Upper lobe of left lung (tissue), 6 donors: ENCODE measurements at regions not wholly inside any gene's neighbourhood (a gene's known extent, or its start where the extent isn't known, plus 50 kb on each side); places are given as distances from the start of the nearest gene placed in this dataset.

Experiments
- ATAC-seq, 2 donors: fragments of 200-7000 bp; cut with Tn5 transposase; one replicate each; pipeline ENCODE4 v1.9.1; 2022; ENCODE audit warnings: mild to moderate bottlenecking in 2 of 2, moderate library complexity in 2 of 2; ENCODE audit not compliant: low FRiP score in 2 of 2
- DNase-seq, 2 donors: peaks; one replicate each; pipeline ENCODE4 v3.0.0-alpha.2; 2019 to 2020
- H3K27ac ChIP-seq, 4 donors: fragments of 200-600 bp; sonication (generic); one replicate each; pipeline ENCODE4 v1.5.1; 2016 to 2019
- H3K27me3 ChIP-seq, 4 donors: fragments of 200-600 bp; sonication (generic); one replicate each; pipeline ENCODE4 v1.5.1; 2017 to 2019
- H3K36me3 ChIP-seq, 4 donors: fragments of 200-600 bp; sonication (generic); one replicate each; pipeline ENCODE4 v1.5.1; 2016 to 2019
- H3K4me1 ChIP-seq, 4 donors: fragments of 200-600 bp; sonication (generic); one replicate each; pipeline ENCODE4 v1.5.1; 2018 to 2019
- H3K4me3 ChIP-seq, 4 donors: fragments of 200-600 bp; sonication (generic); one replicate each; pipeline ENCODE4 v1.5.1; 2017 to 2019; ENCODE audit warnings: mild to moderate bottlenecking in 2 of 4, moderate library complexity in 1 of 4
- H3K9me3 ChIP-seq, 4 donors: fragments of 200-600 bp; sonication (generic); one replicate each; pipeline ENCODE4 v1.5.1; 2018 to 2019
- CTCF ChIP-seq, 6 experiments: fragments of 450-650 bp in 4 of 6; fragments of 200-600 bp in 2 of 6; sonication (generic) in 2 of 6; IDR thresholded peaks; one replicate each; pipeline ENCODE4 v1.5.1; 2016 to 2019; ENCODE audit warnings: antibody characterized with exemption in 6 of 6
- EP300 ChIP-seq, 4 donors: sonication (generic); formaldehyde crosslinking; IDR thresholded peaks; one replicate each; pipeline ENCODE4 v1.5.1; 2017; ENCODE audit warnings: antibody characterized with exemption in 4 of 4, control low read depth in 2 of 4
- POLR2A ChIP-seq, 4 donors: fragments of 450-650 bp; IDR thresholded peaks; one replicate each; pipeline ENCODE4 v1.5.1; 2016 to 2017; ENCODE audit warnings: antibody characterized with exemption in 4 of 4, mild to moderate bottlenecking in 2 of 4
- POLR2AphosphoS5 ChIP-seq, 2 donors: sonication (generic); formaldehyde crosslinking; IDR thresholded peaks; one replicate each; pipeline ENCODE4 v1.5.1; 2017; ENCODE audit warnings: antibody characterized with exemption in 2 of 2
- WGBS, 2 donors: methylation state at CpG; one replicate each; pipeline ENCODE4 v1.1.5; 2017 to 2018; 5-methylcytosine and 5-hydroxymethylcytosine counted together
- donor health status: DM: no; HTN: no; CAD: no; lungs with moderate emphysema.
- donor health status: DM: no; HTN: yes; CAD: no; lungs with severe emphysema.

- H3K9me3 ChIP-seq = no peaks in the 10 kb centered on the region
- ATAC-seq (no peak), DNase-seq (peak in 1 of 2 donors; percentile 48)
- no peaks in the 10 kb centered on the region for H3K27me3 ChIP-seq
- no peak overlapping the region for H3K4me3 ChIP-seq
- H3K27ac ChIP-seq = peak overlapping the region; percentile 71 to 86 (median 75)
- no peaks in the 10 kb centered on the region for H3K36me3 ChIP-seq
- WGBS, 2 donors = 15 to 55% methylated on average over 4 of the region's 4 CpGs
- peaks cover 20 to 44% (median 33%) of the 10 kb centered on the region in 4 donors for H3K4me1 ChIP-seq
- TF ChIP-seq POLR2AphosphoS5 (IDR thresholded peaks at IDR 0.05) (peak; percentile 91 to 92), POLR2A (IDR thresholded peaks at IDR 0.05) (no peak), EP300 (IDR thresholded peaks at IDR 0.05) (peak; percentile 60 to 98 (median 90))
Measured at GRCh38 chr13:44271031-44271455, 102.6 kb upstream of the SERP2 start.

- Histone ChIP-seq H3K36me3 (no peaks in the 10 kb centered on the region), H3K9me3 (no peaks in the 10 kb centered on the region), H3K27ac (peak overlapping the region; percentile 71 to 86 (median 75)), H3K27me3 (no peaks in the 10 kb centered on the region), H3K4me1 (peaks cover 20 to 44% (median 33%) of the 10 kb centered on the region in 4 donors), H3K4me3 (no peak overlapping the region)
- 64 to 73% methylated on average over 2 of the region's 2 CpGs for WGBS, 2 donors
- ATAC-seq = no peak
- TF ChIP-seq POLR2AphosphoS5 (IDR thresholded peaks at IDR 0.05) (no peak), POLR2A (IDR thresholded peaks at IDR 0.05) (no peak), CTCF (IDR thresholded peaks at IDR 0.05) (no peak), EP300 (IDR thresholded peaks at IDR 0.05) (no peak)
- DNase-seq = no peak
Measured at GRCh38 chr13:44271473-44271872, 102.2 kb upstream of the SERP2 start.

- TF ChIP-seq POLR2A (IDR thresholded peaks at IDR 0.05) (no peak), POLR2AphosphoS5 (IDR thresholded peaks at IDR 0.05) (no peak), EP300 (IDR thresholded peaks at IDR 0.05) (no peak), CTCF (IDR thresholded peaks at IDR 0.05) (no peak)
- Histone ChIP-seq H3K4me3 (no peak overlapping the region), H3K36me3 (no peaks in the 10 kb centered on the region), H3K27me3 (no peaks in the 10 kb centered on the region), H3K27ac (peak overlapping the region; percentile 71 to 86 (median 75)), H3K9me3 (no peaks in the 10 kb centered on the region), H3K4me1 (peaks cover 20 to 44% (median 33%) of the 10 kb centered on the region in 4 donors)
- ATAC-seq (no peak), DNase-seq (no peak)
- whole genome bisulfite sequencing, 2 donors = 50 to 60% methylated on average over 1 of the region's 1 CpG
Measured at GRCh38 chr13:44271915-44272341, 101.7 kb upstream of the SERP2 start.

GRCh38 chr13:44272692-44273091 lies 100.9 kb upstream of the SERP2 start:
- H3K4me1 ChIP-seq = peaks cover 22 to 44% (median 33%) of the 10 kb centered on the region in 4 donors

GRCh38 chr13:44273216-44273615 lies 100.4 kb upstream of the SERP2 start:
- Histone ChIP-seq H3K27ac (peak overlapping the region; percentile 1 to 86 (median 52)), H3K36me3 (no peaks in the 10 kb centered on the region), H3K9me3 (no peaks in the 10 kb centered on the region), H3K27me3 (no peaks in the 10 kb centered on the region), H3K4me3 (no peak overlapping the region), H3K4me1 (peaks cover 27 to 49% (median 33%) of the 10 kb centered on the region in 4 donors)
- ATAC-seq (no peak), DNase-seq (no peak)
- 85 to 98% methylated on average over 5 of the region's 5 CpGs for WGBS, 2 donors
- TF ChIP-seq CTCF (IDR thresholded peaks at IDR 0.05) (no peak), POLR2A (IDR thresholded peaks at IDR 0.05) (no peak), EP300 (IDR thresholded peaks at IDR 0.05) (no peak), POLR2AphosphoS5 (IDR thresholded peaks at IDR 0.05) (no peak)

More at GRCh38 chr13:44272692-44273091, 100.9 kb upstream of the SERP2 start:
- Histone ChIP-seq H3K9me3 (no peaks in the 10 kb centered on the region), H3K36me3 (no peaks in the 10 kb centered on the region), H3K27ac (peak overlapping the region in 3 of 4 donors; percentile 24 to 86 (median 79)), H3K27me3 (no peaks in the 10 kb centered on the region), H3K4me3 (no peak overlapping the region)
- no peak for TF ChIP-seq CTCF (IDR thresholded peaks at IDR 0.05)
- no peak for TF ChIP-seq EP300 (IDR thresholded peaks at IDR 0.05)
- no peak for TF ChIP-seq POLR2A (IDR thresholded peaks at IDR 0.05)
- TF ChIP-seq POLR2AphosphoS5 (IDR thresholded peaks at IDR 0.05) = no peak
- DNase-seq (no peak), ATAC-seq (peak in 1 of 2 donors; percentile 12)
- WGBS, 2 donors = 91 to 93% methylated on average over 3 of the region's 3 CpGs
